Activated T-helper 9 cell treated with anti-CD3 and anti-CD28 coated beads, Interleukin-2, amount 50 U/mL, for 16 hours (primary cell): ENCODE measurements at regions not wholly inside any gene's neighbourhood (a gene's known extent, or its start where the extent isn't known, plus 50 kb on each side); places are given as distances from the start of the nearest gene placed in this dataset.
"Not testable (repeated sequence)": the region's sequence is repeated elsewhere in the genome, so short reads cannot be mapped to it uniquely, and the experiment has no call there.

Experiments
- DNase-seq: peaks from one replicate; pipeline ENCODE4 v3.0.0-alpha.2; 2020; ENCODE audit warnings: low read depth

DNA sequence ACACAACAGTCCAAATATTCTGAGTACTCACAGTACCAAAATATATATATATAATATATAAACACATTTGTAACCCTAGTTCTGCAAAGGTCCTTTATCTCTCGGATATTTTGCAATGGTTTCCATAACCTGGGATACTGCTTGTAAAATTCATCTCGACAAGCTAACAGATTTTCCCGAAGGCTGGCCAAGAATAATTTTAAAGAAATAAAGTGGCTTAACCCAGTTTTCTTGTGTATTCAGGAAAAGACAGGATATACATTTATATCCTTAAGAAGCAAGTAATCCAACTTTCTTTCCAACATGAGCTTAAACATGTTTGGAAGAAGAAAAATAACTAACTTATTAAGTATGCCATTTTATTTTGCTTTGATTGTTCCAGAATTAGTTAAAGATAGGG, 348.7 kb upstream of the RUNX1 start:
- DNase-seq: no peak

DNA sequence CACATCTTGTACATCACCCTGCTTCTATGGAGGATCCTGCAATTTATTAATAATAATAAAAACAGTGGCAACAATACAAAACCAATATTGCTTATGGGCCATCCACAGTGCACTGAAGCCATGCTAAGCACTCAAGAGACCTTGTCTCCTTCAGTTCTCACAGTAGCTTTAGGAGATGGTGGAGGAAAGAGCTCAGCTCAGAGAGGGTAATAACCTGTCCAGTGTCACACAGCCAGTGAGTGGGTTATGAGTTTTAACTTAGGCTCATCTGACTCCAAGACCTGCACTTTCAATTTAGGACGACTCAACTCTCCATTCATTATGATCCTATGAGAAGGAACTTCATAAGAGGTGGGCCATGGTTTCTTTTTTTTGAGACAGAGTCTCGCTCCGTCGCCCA, 347.6 kb upstream of the RUNX1 start:
- DNase-seq: no peak

DNA sequence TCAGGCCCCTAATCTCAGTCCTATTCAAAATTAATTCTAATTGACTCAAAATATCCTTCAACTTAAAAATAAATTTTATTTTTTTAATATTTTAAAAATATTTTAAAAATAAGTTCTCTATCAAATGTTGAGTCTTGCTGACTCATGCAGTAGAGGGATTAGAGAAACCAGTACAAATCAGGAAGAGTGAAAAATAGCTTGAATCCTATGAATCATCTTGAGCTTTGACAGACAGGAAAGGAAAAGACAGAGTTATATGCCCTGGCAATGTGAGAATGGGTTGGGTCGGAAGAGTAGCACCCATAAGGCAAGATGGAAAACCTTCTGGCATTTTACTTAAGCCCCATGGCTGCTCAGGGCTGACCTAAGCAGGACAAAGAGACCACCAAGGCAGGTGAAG, 346.6 kb upstream of the RUNX1 start:
- DNase-seq: no peak

DNA sequence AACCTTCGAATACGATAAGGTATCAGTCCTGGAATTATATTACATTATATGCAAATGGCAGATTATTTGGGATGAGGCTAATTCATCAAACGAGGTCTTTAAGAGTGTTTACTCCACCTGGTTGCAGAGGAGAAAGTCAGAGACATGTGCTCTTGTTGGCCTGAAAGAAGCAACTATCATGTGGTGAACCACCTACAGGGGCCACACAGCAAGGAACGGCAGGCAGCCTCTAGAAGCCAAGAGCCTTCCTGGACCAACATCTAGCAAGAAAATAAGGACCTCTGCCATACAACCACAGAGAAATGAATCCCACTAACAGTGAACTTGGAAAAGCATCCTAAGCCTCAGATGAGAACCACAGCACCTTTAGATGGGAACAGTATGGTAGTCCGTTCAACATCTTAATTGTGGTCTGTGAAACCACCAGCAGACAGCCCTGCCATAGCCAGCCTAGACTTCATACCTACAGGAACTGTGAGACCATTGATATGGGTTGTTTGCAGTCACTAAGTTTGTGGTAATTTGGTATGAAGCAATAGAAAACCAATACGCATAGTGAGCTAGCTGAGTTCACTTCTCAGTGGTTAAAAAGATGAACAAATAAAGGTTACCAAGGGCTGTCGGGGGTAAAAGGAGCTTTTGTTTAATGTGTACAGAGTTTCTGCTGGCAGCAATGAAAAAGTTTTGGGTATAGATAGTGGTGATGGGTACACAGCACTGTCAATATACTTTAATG, 345.7 kb upstream of the RUNX1 start:
- no peak for DNase-seq

DNA sequence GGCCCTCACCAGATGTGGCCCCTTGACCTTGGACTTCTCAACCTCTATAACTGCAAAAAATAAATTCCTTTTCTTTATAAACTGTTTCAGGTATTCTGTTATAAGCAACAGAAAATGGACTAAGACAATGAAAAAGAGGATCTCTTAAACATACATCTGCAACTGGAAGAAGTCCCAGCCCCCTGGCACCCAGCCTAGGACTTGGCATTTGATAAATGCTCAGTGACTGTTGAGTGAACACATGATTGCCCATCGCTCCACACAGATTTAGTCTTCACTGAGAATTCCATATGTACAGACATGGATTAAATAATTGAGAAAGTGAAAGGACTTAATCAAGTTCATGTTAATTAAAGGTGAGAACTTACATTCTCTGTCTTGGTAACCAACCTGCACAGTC, 344.9 kb upstream of the RUNX1 start:
- no peak for DNase-seq

DNA sequence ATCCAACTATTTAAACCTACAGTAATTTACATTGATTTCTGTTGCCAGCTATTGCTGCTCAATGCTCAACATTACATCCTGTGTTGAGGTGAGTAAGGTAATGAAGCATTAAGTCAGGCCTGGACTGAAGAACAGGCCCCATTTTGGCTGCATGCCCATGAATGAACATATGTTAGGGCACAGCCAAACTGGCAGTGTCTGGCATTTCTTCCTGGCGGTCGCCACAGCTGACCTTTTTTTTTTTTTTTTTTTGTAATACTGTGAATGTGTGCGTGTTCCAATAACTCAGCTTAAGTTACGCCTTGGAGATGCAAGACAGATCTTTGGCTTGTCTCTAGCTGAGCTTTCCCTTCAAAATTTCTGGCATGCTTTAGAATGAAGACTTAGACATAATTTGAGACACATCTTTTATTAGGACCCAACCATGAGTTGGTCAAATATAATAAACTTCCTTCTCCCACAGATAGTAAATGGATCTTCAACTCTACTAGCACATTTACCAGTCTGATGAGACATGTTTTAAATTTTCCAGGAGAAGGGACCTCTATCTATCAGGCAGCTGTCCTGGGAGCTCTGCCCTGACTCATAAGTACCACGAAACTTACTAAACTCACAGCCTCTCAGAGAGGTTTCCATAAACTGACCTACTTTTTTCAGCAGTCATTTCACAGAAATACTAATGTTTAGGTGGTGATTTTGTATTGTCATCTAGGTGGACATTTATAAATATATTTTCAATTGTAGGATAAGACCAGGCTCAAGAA, 341.1 kb upstream of the RUNX1 start:
- DNase-seq: no peak

DNA sequence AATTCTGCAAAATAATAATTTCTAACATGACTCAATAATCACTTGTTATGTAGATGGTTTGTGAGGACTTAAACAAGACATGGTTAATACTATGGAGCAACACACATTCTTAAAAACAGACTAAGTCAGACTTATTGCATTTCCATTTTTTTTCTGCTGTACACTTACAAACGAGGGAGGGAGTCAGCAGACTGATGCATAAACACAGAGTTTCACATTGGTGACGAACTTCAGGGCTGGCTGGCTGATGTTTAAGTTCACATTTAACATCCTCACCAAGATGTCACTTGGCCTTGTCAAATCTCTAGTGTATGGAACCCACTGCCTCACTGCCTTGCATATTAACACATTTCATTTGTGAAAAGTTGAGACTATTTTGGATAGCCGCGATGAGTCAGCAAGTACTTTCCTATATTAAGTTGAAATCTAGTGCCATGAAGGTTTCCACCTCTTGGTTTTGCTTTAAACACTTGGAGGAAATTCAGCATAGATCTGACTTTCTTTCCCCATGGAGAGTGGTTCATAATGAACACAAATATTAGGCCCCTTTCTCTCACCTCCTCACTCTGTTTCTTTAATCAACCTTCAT, 337.5 kb upstream of the RUNX1 start:
- no peak for DNase-seq

DNA sequence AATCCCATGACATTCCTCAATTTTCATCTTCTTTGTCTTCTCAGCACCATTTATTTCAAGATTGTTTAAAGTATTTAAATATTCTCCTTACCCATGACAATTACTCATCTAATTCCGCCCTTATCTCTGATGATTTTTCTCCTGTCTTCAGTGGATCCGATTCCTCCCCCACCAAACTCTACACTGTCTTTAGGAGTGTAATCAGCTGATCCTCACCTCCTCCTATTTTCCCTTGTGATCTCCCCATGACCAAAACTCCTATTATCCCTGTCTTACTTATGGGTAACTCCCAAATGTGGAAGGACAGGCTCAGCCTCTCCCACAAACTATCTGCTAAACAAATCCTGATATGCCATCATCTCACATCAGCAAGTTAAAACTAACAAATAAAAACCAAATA, 335.3 kb upstream of the RUNX1 start:
- DNase-seq: no peak

DNA sequence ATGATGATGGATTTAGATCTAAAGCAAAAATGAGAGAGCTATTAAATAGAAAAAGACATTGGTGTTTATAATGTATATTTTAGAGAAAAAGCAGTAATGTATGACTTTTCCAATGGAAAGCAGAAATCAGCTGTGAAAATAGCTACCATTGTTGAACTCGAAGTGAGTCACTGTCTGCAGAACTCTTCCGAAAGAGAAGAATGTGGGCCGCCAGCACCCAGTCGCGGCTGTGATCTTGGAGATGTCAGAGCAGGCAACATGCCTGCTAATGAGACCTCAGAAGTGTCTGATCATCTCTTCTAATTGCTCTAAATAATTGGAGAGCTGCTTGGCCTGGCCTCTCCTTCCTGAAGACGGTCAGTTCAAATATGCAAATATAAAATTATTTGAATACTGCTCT, 333.6 kb upstream of the RUNX1 start:
- no peak for DNase-seq

DNA sequence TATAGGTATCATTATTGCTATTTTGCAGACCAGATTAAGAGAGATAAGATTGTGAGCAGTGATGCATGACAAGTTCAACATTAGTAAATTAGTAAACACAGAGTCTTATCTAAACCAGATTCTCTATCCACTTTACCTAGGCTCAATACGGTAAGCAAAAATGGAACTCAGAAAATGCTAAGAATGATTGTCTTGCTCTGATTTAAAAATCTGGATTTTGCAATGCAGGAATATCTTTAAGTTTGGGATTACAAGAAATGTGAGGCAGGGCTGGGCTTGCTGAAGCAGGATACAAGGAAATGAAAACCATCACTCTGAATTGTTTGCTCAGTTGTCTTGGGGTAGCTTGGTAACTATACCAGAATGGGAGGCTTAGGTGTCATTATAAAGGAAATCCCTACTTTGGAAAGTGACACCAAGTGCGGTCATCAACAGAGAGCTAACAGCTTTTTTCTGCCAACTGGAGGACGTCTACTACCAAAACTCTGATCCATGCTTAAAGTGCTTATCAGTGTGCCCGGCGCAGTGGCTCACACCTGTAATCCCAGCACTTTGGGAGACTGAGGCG, 332.7 kb upstream of the RUNX1 start:
- no peak for DNase-seq

DNA sequence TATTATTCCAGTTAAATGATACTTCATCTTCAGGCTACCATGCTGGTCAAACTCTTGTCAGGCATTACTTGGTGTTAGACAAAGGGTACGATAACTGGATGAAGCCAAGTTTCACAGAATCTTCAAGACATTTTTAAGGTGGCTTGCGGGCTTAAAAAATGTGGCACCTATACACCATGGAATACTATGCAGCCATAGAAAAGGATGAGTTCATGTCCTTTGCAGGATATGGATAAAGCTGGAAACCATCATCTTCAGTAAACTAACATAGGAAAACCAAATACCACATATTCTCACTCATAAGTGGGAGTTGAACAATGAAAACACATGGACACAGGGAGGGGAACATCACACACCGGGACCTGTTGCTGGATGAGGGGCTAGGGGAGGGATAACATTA, 331.2 kb upstream of the RUNX1 start:
- not testable (repeated sequence) for DNase-seq

DNA sequence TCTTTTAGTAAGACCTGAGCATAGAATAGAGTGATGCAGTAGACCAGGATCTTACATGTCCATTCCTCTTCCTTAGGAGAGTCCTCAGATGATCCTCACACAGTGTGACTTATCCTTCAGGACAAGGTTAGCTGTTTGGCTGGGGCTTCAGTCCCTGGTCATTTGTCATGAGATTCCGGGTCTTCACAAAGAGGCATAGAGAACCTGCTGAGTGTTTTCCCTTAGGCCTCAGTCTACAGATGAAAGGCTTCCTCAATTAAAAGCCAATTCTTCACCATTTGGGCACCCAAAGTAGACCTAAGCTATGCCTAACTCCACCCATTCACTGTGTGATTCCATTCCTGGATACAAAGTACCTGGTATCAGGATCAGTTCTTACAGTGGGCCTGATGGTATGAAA, 329.8 kb upstream of the RUNX1 start:
- DNase-seq: no peak

DNA sequence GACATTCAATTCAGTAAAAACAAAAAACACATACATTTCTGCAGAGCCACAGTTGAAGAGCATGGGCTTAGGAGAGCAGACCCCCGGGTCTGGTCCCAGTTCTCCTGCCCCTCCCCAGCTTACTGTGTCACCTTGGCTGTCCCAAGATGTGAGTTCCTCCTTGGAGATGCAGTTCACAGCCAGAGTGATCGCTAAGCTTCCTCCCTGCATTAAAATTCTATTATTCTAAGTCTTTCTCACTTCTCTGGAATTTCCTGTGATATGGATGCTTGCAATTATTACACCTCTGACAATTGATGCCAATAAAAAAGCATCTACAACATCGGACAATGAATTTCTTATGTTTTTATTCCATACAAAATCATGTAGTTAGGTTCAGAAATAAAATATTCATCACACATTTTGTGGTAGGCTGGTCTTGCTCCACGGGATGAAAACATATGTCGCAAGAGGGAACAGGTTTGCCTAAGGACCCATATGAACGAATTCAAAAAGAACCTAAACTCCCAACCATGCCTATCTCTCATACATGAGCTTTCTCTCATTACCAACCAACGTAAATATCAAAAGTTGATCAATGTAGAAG, 328.5 kb upstream of the RUNX1 start:
- DNase-seq: no peak

DNA sequence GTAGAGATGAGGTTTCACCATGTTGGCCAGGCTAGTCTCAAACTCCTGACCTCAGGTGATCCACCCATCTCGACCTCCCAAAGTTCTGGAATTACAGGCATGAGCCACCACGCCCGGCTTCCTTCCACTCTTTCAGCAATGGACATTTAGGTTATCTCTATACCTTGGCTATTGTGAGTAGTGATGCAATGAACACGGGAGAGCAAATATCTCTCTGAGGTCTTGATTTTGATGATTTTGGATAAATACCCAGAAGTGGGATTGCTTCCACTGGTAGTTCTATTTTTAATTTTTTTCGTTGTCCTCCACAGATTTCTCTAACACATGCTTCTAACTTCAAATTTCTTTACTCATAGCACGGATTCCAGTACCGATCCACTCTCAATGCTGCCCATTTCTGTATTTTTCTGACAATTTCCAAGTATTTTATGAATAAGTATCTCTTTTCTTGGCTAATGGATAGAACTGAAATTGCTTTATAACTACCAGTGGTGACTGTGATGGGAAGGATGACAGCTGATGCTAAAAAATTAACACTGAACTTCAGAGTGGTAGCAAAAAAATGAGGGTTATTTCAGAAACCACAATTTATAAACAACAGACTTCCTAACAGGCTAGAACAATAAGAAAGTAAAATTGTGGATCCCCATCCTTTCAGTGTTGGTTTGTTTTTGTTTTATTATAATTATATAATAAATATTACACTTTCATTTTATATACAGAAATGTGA, 327.5 kb upstream of the RUNX1 start:
- DNase-seq: no peak

DNA sequence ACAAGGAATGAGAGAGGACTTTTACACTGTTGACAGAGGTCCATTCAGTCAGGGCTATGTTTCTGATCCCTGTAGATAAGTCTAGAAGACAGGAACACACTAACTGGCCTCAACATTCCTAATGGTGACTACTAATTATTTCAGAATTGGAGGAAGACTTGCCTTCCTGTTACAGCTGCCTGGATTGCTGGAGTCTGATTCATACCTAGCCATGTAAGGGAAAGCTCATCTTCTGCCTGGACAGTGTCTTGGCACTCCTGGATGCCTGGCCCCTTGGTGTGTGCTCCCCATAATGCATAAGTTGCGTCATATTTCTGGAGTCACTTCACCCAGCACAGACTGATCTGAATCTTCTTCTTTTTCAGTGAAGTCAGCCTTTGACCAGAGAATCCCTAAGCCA, 326.0 kb upstream of the RUNX1 start:
- no peak for DNase-seq

DNA sequence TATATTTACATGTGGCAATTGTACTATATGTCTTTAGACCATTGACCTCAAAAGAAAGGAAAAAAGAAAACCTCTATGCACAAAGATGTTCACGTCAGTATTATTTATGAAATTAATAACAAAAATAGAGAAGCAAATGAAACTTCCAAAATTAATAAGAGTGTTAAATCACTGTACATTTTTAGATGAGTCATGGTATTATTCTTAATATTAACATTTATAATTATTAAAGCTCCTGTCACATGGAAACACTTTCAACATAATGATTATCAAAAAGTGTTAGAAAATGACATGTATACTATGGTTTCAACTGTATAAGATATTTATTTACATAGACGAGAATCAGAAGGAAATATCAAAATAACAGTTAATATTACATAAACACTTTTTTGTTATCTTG, 324.9 kb upstream of the RUNX1 start:
- no peak for DNase-seq

DNA sequence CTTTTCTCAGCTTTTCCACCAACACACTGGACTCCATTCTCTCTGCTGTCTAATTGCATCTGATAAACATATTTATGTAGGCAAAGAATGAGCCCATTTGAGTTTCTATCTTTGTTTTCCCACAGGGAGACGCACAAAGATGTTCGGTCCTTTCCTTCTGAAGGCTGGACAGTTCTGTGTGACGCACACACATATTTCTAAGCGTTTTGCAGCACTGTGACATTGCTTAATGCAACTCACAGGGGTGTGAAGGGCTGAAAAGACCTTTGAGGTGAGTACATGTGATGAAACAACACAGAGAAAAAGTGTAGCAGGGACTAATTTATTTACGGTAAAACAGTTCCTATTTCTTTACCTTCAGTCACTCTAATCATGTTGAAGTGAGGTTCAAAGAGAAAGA, 323.1 kb upstream of the RUNX1 start:
- no peak for DNase-seq

DNA sequence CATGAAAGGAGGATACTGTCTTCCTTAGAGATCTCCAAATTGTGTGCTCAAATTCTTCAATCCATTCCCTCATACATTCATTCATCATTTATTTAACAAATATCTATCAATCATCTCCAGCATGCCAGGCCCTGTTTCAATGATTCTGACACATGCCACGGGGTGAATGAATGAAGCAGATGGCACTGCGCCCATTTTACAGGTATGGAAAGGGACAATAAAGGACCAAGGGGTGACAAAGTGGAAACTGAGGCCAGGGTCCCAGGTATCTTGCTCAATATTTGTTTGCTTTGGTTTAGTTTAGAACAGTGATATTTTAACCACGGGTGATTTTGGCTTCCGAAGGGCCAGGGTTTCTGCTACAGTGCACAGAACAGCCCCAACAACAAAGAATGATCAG, 321.6 kb upstream of the RUNX1 start:
- DNase-seq: no peak

DNA sequence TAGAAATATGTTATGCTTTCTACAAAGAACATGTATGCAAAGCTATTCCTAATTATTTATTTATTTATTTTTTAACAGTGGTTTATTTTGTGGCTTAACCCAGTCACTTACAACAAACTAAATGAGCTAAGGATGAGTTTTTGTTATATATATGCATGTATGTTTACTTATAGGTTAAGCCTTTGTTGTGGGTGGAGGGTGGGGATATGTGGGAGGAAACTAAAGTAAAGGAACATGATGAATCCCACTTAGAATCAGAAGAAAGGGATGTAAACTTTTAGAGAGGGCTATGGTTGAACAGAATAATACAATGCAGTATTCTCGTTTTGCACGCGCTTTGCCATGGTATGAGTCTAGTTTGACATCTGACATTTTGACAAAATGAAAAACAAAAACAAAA, 321.0 kb upstream of the RUNX1 start:
- no peak for DNase-seq

DNA sequence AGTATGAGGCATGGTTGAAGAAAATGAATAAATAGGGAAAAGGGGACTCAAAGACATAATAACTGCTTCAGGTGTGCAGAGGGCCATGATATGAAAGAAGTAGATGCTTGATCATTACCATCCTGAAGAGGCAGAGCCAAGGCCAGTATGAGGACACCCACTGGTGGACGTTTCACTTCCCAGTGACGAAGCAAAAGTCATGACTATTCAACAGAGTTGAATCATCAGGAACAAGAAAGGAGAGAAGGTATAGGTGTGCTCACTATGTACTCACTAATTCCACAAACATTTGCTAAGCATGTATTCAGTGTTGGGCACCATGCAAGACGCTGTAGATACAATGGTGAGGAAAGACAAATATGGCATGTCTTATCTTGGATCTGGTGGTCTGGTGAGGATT, 319.2 kb upstream of the RUNX1 start:
- DNase-seq: no peak

DNA sequence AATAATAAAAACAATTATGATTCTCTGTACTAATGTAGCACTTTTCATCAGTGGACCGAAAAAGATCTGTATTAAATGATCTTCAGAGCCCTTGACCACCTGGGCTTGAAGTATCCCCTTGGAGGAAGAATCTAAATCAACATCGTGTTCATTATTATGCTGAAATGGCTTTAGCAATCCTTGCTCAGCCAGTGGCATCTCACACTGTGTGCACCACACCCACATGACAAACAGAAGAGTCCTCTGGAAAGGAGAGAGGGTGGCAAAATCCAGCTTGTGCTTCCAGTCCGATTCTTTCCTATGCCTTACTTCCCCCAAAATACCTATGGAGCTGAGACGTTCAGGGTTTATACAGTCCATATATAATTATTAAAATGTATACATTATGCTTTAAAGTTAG, 318.5 kb upstream of the RUNX1 start:
- DNase-seq: no peak
